ENCODE measurements at regions not wholly inside any gene's neighbourhood (a gene's known extent, or its start where the extent isn't known, plus 50 kb on each side); places are given as distances from the start of the nearest gene placed in this dataset.

GRCh38 chr5:166810721-166811120, 1480.7 kb upstream of the WWC1 start:
- H3K9me3 ChIP-seq (ENCODE audit: control insufficient read depth, low read length) = no peaks in the 10 kb centered on the region
- no peak overlapping the region for H3K27ac ChIP-seq (ENCODE audit: low read depth, low read length)
- H3K9me3 Mint-ChIP-seq = peaks cover 24% of the 10 kb centered on the region
- H3K4me1 ChIP-seq (ENCODE audit: control insufficient read depth, insufficient read depth, low read length) = no peaks in the 10 kb centered on the region
- H3K27me3 Mint-ChIP-seq (ENCODE audit: insufficient read depth) = no peaks in the 10 kb centered on the region
- no peak overlapping the region for H3K4me3 Mint-ChIP-seq
- no peak overlapping the region for H3K9ac ChIP-seq (ENCODE audit: extremely low read depth, low read length, poor library complexity, severe bottlenecking)
- H3K4me1 Mint-ChIP-seq = peaks cover 2% of the 10 kb centered on the region
- no peaks in the 10 kb centered on the region for H3K27me3 ChIP-seq (ENCODE audit: control insufficient read depth, insufficient read depth, low read length, poor library complexity, severe bottlenecking)
- H3K36me3 Mint-ChIP-seq (ENCODE audit: low read depth) = no peaks in the 10 kb centered on the region
- no peak for TF ChIP-seq CTCF (conservative IDR thresholded peaks at IDR 0.05)
- 85 to 93% methylated on average over 3 of the region's 3 CpGs for WGBS, 2 experiments (ENCODE audit: insufficient coverage in 1 of 2, insufficient read length in 1 of 2)
- DNase-seq = no peak
- H3K36me3 ChIP-seq (ENCODE audit: control insufficient read depth, insufficient read depth, low read length) = no peaks in the 10 kb centered on the region
- H3K27ac Mint-ChIP-seq = no peak overlapping the region
- H3K4me3 ChIP-seq (ENCODE audit: low read length) = no peak overlapping the region

GRCh38 chr5:166823360-166823759, 1468.1 kb upstream of the WWC1 start:
- H3K4me3 Mint-ChIP-seq = no peak overlapping the region
- Histone ChIP-seq H3K9me3 (ENCODE audit: control insufficient read depth, low read length) (no peaks in the 10 kb centered on the region), H3K27ac (ENCODE audit: low read depth, low read length) (no peak overlapping the region), H3K4me1 (ENCODE audit: control insufficient read depth, insufficient read depth, low read length) (no peaks in the 10 kb centered on the region), H3K27me3 (ENCODE audit: control insufficient read depth, insufficient read depth, low read length, poor library complexity, severe bottlenecking) (no peaks in the 10 kb centered on the region), H3K4me3 (ENCODE audit: low read length) (no peak overlapping the region), H3K9ac (ENCODE audit: extremely low read depth, low read length, poor library complexity, severe bottlenecking) (no peak overlapping the region), H3K36me3 (ENCODE audit: control insufficient read depth, insufficient read depth, low read length) (no peaks in the 10 kb centered on the region)
- TF ChIP-seq CTCF (conservative IDR thresholded peaks at IDR 0.05) = no peak
- H3K9me3 Mint-ChIP-seq = peaks cover 5% of the 10 kb centered on the region
- H3K36me3 Mint-ChIP-seq (ENCODE audit: low read depth) = no peaks in the 10 kb centered on the region
- H3K4me1 Mint-ChIP-seq = no peaks in the 10 kb centered on the region
- no peak for DNase-seq
- H3K27me3 Mint-ChIP-seq (ENCODE audit: insufficient read depth) = no peaks in the 10 kb centered on the region
- H3K27ac Mint-ChIP-seq = no peak overlapping the region
- 91% methylated on average over 1 of the region's 1 CpG; no CpG with 5 or more reads in 1 of the 2 experiments for WGBS, 2 experiments (ENCODE audit: insufficient coverage in 1 of 2, insufficient read length in 1 of 2)

GRCh38 chr5:166834246-166834645, 1457.2 kb upstream of the WWC1 start:
- no peak for TF ChIP-seq CTCF (conservative IDR thresholded peaks at IDR 0.05)
- H3K4me3 ChIP-seq (ENCODE audit: low read length) = no peak overlapping the region
- H3K9me3 ChIP-seq (ENCODE audit: control insufficient read depth, low read length) = no peaks in the 10 kb centered on the region
- Mint-ChIP-seq H3K27me3 (ENCODE audit: insufficient read depth) (no peaks in the 10 kb centered on the region), H3K36me3 (ENCODE audit: low read depth) (no peaks in the 10 kb centered on the region), H3K4me1 (no peaks in the 10 kb centered on the region), H3K4me3 (no peak overlapping the region), H3K27ac (no peak overlapping the region), H3K9me3 (no peaks in the 10 kb centered on the region)
- no peaks in the 10 kb centered on the region for H3K27me3 ChIP-seq (ENCODE audit: control insufficient read depth, insufficient read depth, low read length, poor library complexity, severe bottlenecking)
- no peak overlapping the region for H3K27ac ChIP-seq (ENCODE audit: low read depth, low read length)
- H3K9ac ChIP-seq (ENCODE audit: extremely low read depth, low read length, poor library complexity, severe bottlenecking) = no peak overlapping the region
- 83 to 98% methylated on average over 1 to 2 of the region's 2 CpGs for WGBS, 2 experiments (ENCODE audit: insufficient coverage in 1 of 2, insufficient read length in 1 of 2)
- DNase-seq = no peak
- H3K4me1 ChIP-seq (ENCODE audit: control insufficient read depth, insufficient read depth, low read length) = no peaks in the 10 kb centered on the region
- H3K36me3 ChIP-seq (ENCODE audit: control insufficient read depth, insufficient read depth, low read length) = no peaks in the 10 kb centered on the region

Data from endodermal cell (in vitro differentiated cells).